ENCODE measurements at regions not wholly inside any gene's neighbourhood (a gene's known extent, or its start where the extent isn't known, plus 50 kb on each side); places are given as distances from the start of the nearest gene placed in this dataset.

DNA sequence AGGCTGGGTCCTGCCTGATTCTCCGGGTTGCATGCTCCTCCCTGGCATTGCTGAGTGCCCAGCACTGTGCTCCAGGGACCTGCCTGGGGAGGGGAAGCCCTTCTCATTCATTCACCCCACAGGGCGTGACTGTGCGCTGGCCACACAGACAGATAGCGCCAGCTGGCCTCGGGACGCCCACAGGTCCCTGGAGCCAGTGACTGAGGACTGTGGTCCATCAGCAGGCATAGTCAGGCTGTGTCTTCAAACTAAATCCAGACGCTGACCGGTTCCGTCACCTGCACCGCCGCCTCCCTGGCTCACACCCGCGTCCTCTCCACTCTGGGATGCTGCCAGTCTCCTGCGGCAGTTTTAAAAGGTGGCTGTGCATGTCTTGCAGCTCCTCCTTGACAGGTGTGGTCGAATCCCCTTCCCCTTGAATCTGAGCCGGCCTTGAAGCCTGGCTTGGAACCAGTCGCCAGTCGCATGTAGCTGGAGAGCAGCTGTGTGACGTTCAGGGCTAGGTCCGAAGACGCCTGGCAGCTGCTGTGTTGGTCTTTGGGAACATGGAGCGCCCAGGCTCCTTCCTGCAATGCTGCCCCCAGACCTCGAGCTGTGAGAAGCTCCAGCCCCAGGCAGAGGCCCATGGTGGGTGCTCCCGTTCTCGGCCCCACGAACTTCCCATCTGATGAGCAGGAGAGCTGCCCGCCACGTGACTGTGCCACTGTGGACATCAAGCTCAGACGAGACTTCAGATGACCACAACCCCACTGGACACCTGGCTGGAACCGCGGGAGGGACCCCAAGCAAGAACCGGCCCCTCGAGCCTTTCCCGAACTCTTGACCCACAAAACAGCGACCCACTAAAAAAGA is 94.1 kb downstream of the ADRA2C start:
- TF ChIP-seq, protein P1, sequence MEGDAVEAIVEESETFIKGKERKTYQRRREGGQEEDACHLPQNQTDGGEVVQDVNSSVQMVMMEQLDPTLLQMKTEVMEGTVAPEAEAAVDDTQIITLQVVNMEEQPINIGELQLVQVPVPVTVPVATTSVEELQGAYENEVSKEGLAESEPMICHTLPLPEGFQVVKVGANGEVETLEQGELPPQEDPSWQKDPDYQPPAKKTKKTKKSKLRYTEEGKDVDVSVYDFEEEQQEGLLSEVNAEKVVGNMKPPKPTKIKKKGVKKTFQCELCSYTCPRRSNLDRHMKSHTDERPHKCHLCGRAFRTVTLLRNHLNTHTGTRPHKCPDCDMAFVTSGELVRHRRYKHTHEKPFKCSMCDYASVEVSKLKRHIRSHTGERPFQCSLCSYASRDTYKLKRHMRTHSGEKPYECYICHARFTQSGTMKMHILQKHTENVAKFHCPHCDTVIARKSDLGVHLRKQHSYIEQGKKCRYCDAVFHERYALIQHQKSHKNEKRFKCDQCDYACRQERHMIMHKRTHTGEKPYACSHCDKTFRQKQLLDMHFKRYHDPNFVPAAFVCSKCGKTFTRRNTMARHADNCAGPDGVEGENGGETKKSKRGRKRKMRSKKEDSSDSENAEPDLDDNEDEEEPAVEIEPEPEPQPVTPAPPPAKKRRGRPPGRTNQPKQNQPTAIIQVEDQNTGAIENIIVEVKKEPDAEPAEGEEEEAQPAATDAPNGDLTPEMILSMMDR (IDR thresholded peaks at IDR 0.05; ENCODE audit: insufficient read depth, low read depth, low read length) = no peak
- no peak for TF ChIP-seq EZH2 (IDR thresholded peaks at IDR 0.05; ENCODE audit: insufficient read depth, low read length)
